Panc1 (cell line): ENCODE measurements at regions not wholly inside any gene's neighbourhood (a gene's known extent, or its start where the extent isn't known, plus 50 kb on each side); places are given as distances from the start of the nearest gene placed in this dataset.

Experiments used
- ATAC-seq: fragments of 200-7000 bp; cut with Tn5 transposase; 2 replicates; pipeline ENCODE4 v1.9.1; 2020; ENCODE audit warnings: mild to moderate bottlenecking, moderate library complexity
- BruUV-seq: library from RNA; stranded (reverse); fragments of 400-500 nt; replicated peaks from 2 replicates; lab custom pipeline; 2021; lab: Mats Ljungman, UMichigan
- CTCF ChIA-PET: fragments of 300-600 bp; sonication (Branson Sonifier 250); formaldehyde crosslinking; loops from one replicate; lab custom pipeline; 2022; ENCODE audit warnings: antibody characterized with exemption; lab: Charles Lee
- POLR2A ChIA-PET: fragments of 300-600 bp; sonication (Branson Sonifier 250); formaldehyde crosslinking; loops from one replicate; lab custom pipeline; 2022; ENCODE audit warnings: antibody characterized with exemption; lab: Charles Lee
- DNase-seq: peaks from one replicate; pipeline ENCODE4 v3.0.0-alpha.2; 2010; ENCODE audit warnings: low read depth, low spot score
- H3K27ac ChIP-seq: 2 replicates; pipeline ENCODE4 v1.5.1; 2011; ENCODE audit warnings: mild to moderate bottlenecking, low read length, inconsistent platforms
- H3K27me3 ChIP-seq: fragments of 200-500 bp; sonication (Bioruptor generic); 2 replicates; pipeline ENCODE4 v1.6.0; 2014; ENCODE audit warnings: low read length, inconsistent platforms; ENCODE audit not compliant: control insufficient read depth, insufficient read depth
- H3K36me3 ChIP-seq: fragments of 200-500 bp; sonication (Bioruptor generic); 2 replicates; pipeline ENCODE4 v1.5.1; 2014; ENCODE audit warnings: inconsistent platforms, mild to moderate bottlenecking, low read length, moderate library complexity; ENCODE audit not compliant: control insufficient read depth, insufficient read depth
- H3K4me1 ChIP-seq: 2 replicates; pipeline ENCODE4 v1.5.1; 2011; ENCODE audit warnings: inconsistent platforms, mild to moderate bottlenecking, low read length, moderate library complexity; ENCODE audit not compliant: control insufficient read depth, insufficient read depth
- H3K4me3 ChIP-seq, 2 experiments: 2 replicates each; pipeline ENCODE4 v1.5.1; 2011 to 2012; ENCODE audit warnings: low read depth in 2 of 2, low read length in 2 of 2, mild to moderate bottlenecking in 2 of 2, inconsistent platforms in 1 of 2, moderate library complexity in 1 of 2
- H3K9me3 ChIP-seq: fragments of 200-500 bp; sonication (Bioruptor generic); 2 replicates; pipeline ENCODE4 v1.5.1; 2014; ENCODE audit warnings: low read depth, mild to moderate bottlenecking, inconsistent platforms, low read length, moderate library complexity; ENCODE audit not compliant: control insufficient read depth, insufficient read depth
- CTCF ChIP-seq: fragments of 450-650 bp; IDR thresholded peaks from 2 replicates; pipeline ENCODE4 v1.5.1; 2017; ENCODE audit warnings: mild to moderate bottlenecking
- POLR2AphosphoS5 ChIP-seq: IDR thresholded peaks from 2 replicates; pipeline ENCODE4 v1.6.1; 2012; ENCODE audit warnings: mild to moderate bottlenecking, low read depth, low read length, moderate library complexity
- REST ChIP-seq, 2 experiments: IDR thresholded peaks; 2 replicates each; pipeline ENCODE4 v1.6.1; 2011 to 2012; ENCODE audit warnings: low read depth in 2 of 2, control low read depth in 1 of 2, low read length in 1 of 2, mild to moderate bottlenecking in 1 of 2, moderate library complexity in 1 of 2; ENCODE audit not compliant: insufficient read depth in 1 of 2
- SIN3A ChIP-seq: IDR thresholded peaks from 2 replicates; pipeline ENCODE4 v1.6.1; 2012; ENCODE audit warnings: low read depth, mild to moderate bottlenecking, low read length, moderate library complexity, borderline replicate concordance; ENCODE audit not compliant: insufficient read depth
- TCF7L2 ChIP-seq: IDR thresholded peaks from 2 replicates; pipeline ENCODE4 v1.6.1; 2011; ENCODE audit warnings: mild to moderate bottlenecking, low read depth, low read length, inconsistent platforms
- in situ Hi-C: cut with HindIII; loops from 2 replicates; pipeline ENCODE4 v1.10.0; 2016; ENCODE audit warnings: low sequenced_read_pairs, low pct_unique_long_range_greater_than_20kb
- intact Hi-C: fragments of 100-400 bp; cut with micrococcal nuclease; formaldehyde crosslinking; loops from one replicate; pipeline ENCODE4 v1.10.0; 2022; ENCODE audit not compliant: unreplicated experiment

GRCh38 chr7:46628389-46628788 is 707.3 kb upstream of the IGFBP3 start:
- TF ChIP-seq REST (IDR thresholded peaks at IDR 0.05; ENCODE audit: insufficient read depth in 1 of 2, low read depth in 2 of 2, low read length in 1 of 2) (no peak), CTCF (no peak), SIN3A (no peak), POLR2AphosphoS5 (no peak), TCF7L2 (no peak)
- Histone ChIP-seq H3K9me3 (no peaks in the 10 kb centered on the region), H3K36me3 (no peaks in the 10 kb centered on the region), H3K4me3 (no peak overlapping the region), H3K4me1 (no peaks in the 10 kb centered on the region), H3K27ac (no peak overlapping the region), H3K27me3 (no peaks in the 10 kb centered on the region)
- BruUV-seq, result no TSS peak
- no peak for DNase-seq
- ChIA-PET POLR2A (no interaction called here), CTCF (no interaction called here)
- in situ Hi-C loops (no loop called here), intact Hi-C loops (no loop called here)
- ATAC-seq, result no peak

- BruUV-seq, result no TSS peak
- Histone ChIP-seq H3K4me1 (no peaks in the 10 kb centered on the region), H3K27me3 (no peaks in the 10 kb centered on the region), H3K9me3 (no peaks in the 10 kb centered on the region), H3K27ac (no peak overlapping the region), H3K4me3 (no peak overlapping the region), H3K36me3 (no peaks in the 10 kb centered on the region)
- in situ Hi-C loops, result no loop called here
- DNase-seq, result no peak
- CTCF ChIA-PET, result no interaction called here
- TF ChIP-seq SIN3A (no peak), REST (IDR thresholded peaks at IDR 0.05; ENCODE audit: insufficient read depth in 1 of 2, low read depth in 2 of 2, low read length in 1 of 2) (no peak), CTCF (no peak), POLR2AphosphoS5 (no peak), TCF7L2 (no peak)
- intact Hi-C loops, result no loop called here
- POLR2A ChIA-PET, result no interaction called here
- no peak for ATAC-seq
These were observed 705.7 kb upstream of the IGFBP3 start for GRCh38 chr7:46626691-46627310.
